Retina (tissue), 1 donor: ENCODE measurements at regions not wholly inside any gene's neighbourhood (a gene's known extent, or its start where the extent isn't known, plus 50 kb on each side); places are given as distances from the start of the nearest gene placed in this dataset.
"Not testable (repeated sequence)": the region's sequence is repeated elsewhere in the genome, so short reads cannot be mapped to it uniquely, and the experiment has no call there.

Source experiments
- DNase-seq: peaks from one replicate; pipeline ENCODE4 v3.0.0-alpha.2; 2016

- no peak for DNase-seq
Observed at GRCh38 chr17:72458301-72458700, 337.5 kb downstream of the SOX9 start.

GRCh38 chr17:72460711-72461110 lies 339.9 kb downstream of the SOX9 start:
- no peak for DNase-seq

GRCh38 chr17:72461757-72462156 lies 340.9 kb downstream of the SOX9 start:
- DNase-seq = no peak

GRCh38 chr17:72462407-72462806 lies 341.6 kb downstream of the SOX9 start:
- DNase-seq = no peak

GRCh38 chr17:72462814-72463213 lies 342.0 kb downstream of the SOX9 start:
- no peak for DNase-seq

- DNase-seq = no peak
Observed at GRCh38 chr17:72463287-72464102, 342.7 kb downstream of the SOX9 start.

GRCh38 chr17:72464221-72464620 lies 343.4 kb downstream of the SOX9 start:
- DNase-seq = not testable (repeated sequence)

- no peak for DNase-seq
Observed at GRCh38 chr17:72465191-72466024, 344.6 kb downstream of the SOX9 start.

- no peak for DNase-seq
Observed at GRCh38 chr17:72466199-72466598, 345.4 kb downstream of the SOX9 start.

GRCh38 chr17:72466606-72467005 lies 345.8 kb downstream of the SOX9 start:
- DNase-seq = no peak

- DNase-seq = peak; percentile 47
Observed at GRCh38 chr17:72467841-72468653, 347.2 kb downstream of the SOX9 start.

GRCh38 chr17:72468841-72469240 lies 348.0 kb downstream of the SOX9 start:
- DNase-seq = no peak

GRCh38 chr17:72470121-72470705 lies 349.4 kb downstream of the SOX9 start:
- no peak for DNase-seq

GRCh38 chr17:72470734-72471133 lies 349.9 kb downstream of the SOX9 start:
- DNase-seq = no peak

GRCh38 chr17:72471296-72471695 lies 350.5 kb downstream of the SOX9 start:
- no peak for DNase-seq

- DNase-seq = no peak
Observed at GRCh38 chr17:72472106-72472505, 351.3 kb downstream of the SOX9 start.

GRCh38 chr17:72472853-72473390 lies 352.1 kb downstream of the SOX9 start:
- not testable (repeated sequence) for DNase-seq

GRCh38 chr17:72474243-72474642 lies 353.4 kb downstream of the SOX9 start:
- no peak for DNase-seq

- DNase-seq = no peak
Observed at GRCh38 chr17:72474719-72475477, 354.1 kb downstream of the SOX9 start.

- no peak for DNase-seq
Observed at GRCh38 chr17:72476134-72476533, 355.3 kb downstream of the SOX9 start.

GRCh38 chr17:72476575-72476986 lies 355.8 kb downstream of the SOX9 start:
- peak; percentile 79 for DNase-seq

GRCh38 chr17:72477491-72477890 lies 356.7 kb downstream of the SOX9 start:
- no peak for DNase-seq
